ENCODE measurements at regions not wholly inside any gene's neighbourhood (a gene's known extent, or its start where the extent isn't known, plus 50 kb on each side); places are given as distances from the start of the nearest gene placed in this dataset.

- FAIRE-seq (no peak), DNase-seq (ENCODE audit: insufficient read length, low spot score) (no peak)
These were observed 435.0 kb upstream of the CNTNAP2 start for GRCh38 chr7:145681646-145682045.

DNA sequence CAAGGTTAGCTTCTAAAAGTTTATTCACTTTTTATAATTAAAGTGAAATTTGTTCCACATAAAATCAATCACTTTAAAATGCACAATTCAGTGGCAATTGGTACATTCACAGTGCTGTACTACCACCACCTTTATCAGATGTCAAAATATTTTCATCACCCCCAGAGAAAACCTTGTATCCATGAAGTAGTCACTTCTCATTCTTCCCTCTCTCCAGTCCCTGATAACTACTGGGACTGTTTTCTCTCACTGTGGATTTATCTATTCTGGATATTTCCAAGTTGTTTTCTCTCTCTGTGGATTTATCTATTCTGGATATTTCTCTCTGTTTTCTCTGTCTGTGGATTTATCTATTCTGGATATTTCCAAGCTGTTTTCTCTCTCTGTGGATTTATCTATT lies 435.4 kb upstream of the CNTNAP2 start:
- FAIRE-seq (no peak), DNase-seq (ENCODE audit: insufficient read length, low spot score) (no peak)

DNA sequence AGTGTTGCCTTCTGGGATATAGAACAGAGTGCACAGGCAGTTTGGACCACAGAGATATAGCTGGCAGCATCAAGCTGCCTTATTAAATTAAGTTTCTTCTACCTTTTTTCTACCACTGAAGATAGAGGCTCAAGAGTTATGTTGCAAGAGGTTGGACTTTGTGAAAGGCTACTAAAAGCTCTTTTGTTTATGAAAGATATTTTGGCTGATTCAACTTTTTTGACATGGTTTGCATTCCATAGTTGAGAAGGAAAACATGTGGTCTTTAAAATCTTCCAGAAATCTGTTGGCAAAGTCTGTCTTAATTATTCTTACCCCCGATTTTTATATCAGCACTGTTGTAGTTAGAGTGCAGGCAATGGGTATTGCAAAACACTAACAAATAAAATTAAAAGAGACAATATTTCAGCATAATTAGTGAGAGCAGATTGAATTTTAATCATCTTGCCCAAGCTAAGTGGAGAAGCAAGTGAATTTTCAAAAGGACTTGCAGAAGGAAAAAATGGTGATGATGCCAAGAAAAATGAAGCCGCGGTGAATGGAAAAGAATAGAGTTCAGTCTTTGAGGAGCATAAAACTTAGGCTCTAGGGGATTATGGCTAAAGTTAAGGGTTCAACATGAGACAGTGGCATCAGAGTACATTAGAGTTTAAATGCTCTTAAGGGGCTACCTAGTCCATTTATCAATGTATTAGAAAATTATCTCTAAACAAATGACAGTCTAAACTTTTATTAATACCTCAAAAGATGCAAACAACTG lies 450.9 kb upstream of the CNTNAP2 start:
- DNase-seq (ENCODE audit: insufficient read length, low spot score) (no peak), FAIRE-seq (no peak)

- FAIRE-seq (no peak), DNase-seq (ENCODE audit: insufficient read length, low spot score) (no peak)
These were observed 460.9 kb upstream of the CNTNAP2 start for GRCh38 chr7:145655666-145656065.

DNA sequence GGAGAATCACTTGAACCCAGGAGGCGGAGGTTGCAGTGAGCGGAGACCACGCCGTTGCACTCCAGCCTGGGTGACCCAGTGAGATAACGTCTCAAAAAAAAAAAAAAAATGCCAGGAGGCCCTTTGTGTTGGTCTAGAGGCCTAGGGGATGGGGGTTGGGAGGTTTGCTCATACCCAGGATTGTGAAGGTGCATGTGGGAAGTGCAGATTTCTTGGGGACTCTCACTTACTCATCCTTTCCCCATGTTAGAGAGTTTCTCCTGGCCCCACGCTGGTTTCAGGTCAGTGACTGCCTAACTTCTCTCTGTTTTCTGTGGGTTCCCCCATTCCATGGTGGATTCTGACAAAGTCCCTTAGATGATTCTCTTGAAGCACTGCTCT lies 471.5 kb upstream of the CNTNAP2 start:
- FAIRE-seq = no peak
- DNase-seq (ENCODE audit: insufficient read length, low spot score) = no peak

GRCh38 chr7:145644426-145645134 lies 472.0 kb upstream of the CNTNAP2 start:
- FAIRE-seq (no peak), DNase-seq (ENCODE audit: insufficient read length, low spot score) (no peak)

- DNase-seq (ENCODE audit: insufficient read length, low spot score) (no peak), FAIRE-seq (no peak)
These were observed 472.6 kb upstream of the CNTNAP2 start for GRCh38 chr7:145643981-145644380.

DNA sequence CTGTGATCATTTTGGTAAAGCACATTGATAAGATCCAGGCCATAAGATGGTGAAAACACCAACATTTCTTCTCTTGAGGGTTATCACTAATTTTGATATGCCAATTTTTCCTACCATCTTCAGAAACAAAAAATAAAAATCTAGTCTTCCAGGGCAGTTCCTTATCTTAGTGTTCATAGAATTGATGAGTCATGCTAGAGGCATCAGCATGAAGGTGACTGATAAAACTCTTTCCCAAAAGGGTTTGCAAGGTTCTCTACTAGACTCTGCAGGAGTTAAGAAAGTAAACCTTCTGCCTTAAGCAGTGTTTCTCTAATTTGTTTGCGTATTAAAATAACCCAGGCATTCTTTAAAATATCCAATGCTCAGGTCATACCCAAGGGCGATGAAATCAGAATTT lies 483.1 kb upstream of the CNTNAP2 start:
- DNase-seq (ENCODE audit: insufficient read length, low spot score) (no peak), FAIRE-seq (no peak)

- FAIRE-seq (no peak), DNase-seq (ENCODE audit: insufficient read length, low spot score) (no peak)
These were observed 492.0 kb upstream of the CNTNAP2 start for GRCh38 chr7:145624618-145625017.

DNA sequence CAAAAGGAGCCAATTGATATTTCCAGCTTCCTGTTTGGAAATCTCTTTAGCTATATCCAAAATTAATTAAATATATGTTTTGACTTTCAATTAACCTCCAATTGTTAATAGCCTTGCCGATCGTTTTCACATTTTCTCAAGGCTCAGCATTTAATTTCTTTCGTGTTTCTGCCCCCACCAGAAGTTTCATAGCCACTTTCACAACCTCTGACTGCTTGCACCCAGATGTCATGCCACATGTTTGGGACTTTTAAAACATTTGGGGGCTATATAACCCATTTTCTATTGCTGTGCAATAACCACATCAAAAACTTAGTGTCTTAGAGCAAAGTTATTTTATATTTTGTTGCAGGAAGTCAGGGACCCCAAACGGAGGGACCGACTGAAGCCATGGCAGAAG lies 510.6 kb upstream of the CNTNAP2 start:
- FAIRE-seq (no peak), DNase-seq (ENCODE audit: insufficient read length, low spot score) (no peak)

GRCh38 chr7:145599376-145599775 lies 517.2 kb upstream of the CNTNAP2 start:
- FAIRE-seq = no peak
- DNase-seq (ENCODE audit: insufficient read length, low spot score) = no peak

GRCh38 chr7:145584401-145584800 lies 532.2 kb upstream of the CNTNAP2 start:
- no peak for DNase-seq (ENCODE audit: insufficient read length, low spot score)
- FAIRE-seq = no peak

DNA sequence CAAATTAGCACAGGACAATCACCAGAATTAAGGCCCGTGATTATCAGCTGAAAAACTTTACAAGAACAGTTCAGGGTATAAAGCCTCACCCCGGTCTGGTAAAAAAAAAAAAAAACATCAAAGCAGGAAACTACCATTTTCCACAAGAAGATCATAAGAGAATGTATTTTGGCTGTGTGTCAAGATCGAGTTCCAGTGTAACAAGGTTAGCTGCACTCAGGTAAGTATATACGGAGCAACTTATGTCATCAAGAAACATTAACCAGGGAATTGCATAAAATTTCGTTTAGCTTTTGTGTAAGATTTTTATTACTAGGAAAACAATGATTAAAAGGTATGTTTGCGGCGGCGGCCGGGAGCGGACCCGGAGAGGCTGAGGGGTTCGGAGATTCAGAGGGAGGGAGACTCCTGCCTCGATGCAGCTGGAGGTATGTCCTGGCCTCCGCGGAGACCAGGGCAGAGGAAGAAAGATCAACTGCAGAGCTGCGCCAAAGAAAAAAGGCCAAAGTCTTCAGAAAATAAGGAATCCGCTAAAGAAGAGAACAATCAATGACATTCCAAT lies 533.8 kb upstream of the CNTNAP2 start:
- FAIRE-seq = no peak

GRCh38 chr7:145557805-145558204 lies 558.8 kb upstream of the CNTNAP2 start:
- DNase-seq (ENCODE audit: insufficient read length, low spot score) (no peak), FAIRE-seq (no peak)

More for the DNA sequence above, 533.8 kb upstream of the CNTNAP2 start:
- no peak for DNase-seq (ENCODE audit: insufficient read length, low spot score)

DNA sequence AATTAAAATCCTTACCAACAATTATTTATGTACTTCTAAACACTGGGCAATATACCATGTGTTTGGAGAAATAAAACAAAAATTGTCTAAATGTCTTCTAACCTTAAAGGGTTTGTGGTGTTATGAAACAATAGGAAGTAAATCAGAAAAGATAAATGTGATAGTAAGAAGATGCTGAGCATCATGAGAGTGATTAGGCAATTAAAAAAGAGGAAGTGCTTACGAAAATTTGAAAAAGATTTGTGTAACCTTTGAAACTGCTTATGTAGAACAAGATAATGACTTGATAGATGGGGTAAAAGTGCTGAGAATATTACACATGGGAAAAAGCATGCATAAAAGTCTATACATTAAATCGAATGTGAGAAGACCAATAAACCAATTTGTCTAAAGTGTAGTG lies 573.4 kb upstream of the CNTNAP2 start:
- DNase-seq (ENCODE audit: insufficient read length, low spot score) (no peak), FAIRE-seq (no peak)

GRCh38 chr7:145539910-145540309 lies 576.7 kb upstream of the CNTNAP2 start:
- DNase-seq (ENCODE audit: insufficient read length, low spot score) (no peak), FAIRE-seq (no peak)

- no peak for DNase-seq (ENCODE audit: insufficient read length, low spot score)
- FAIRE-seq = no peak
These were observed 582.3 kb upstream of the CNTNAP2 start for GRCh38 chr7:145534301-145534700.

GRCh38 chr7:145520284-145520683 lies 596.3 kb upstream of the CNTNAP2 start:
- no peak for DNase-seq (ENCODE audit: insufficient read length, low spot score)
- no peak for FAIRE-seq

- no peak for DNase-seq (ENCODE audit: insufficient read length, low spot score)
- no peak for FAIRE-seq
These were observed 605.6 kb upstream of the CNTNAP2 start for GRCh38 chr7:145511004-145511403.

GRCh38 chr7:145497911-145498525 lies 618.6 kb upstream of the CNTNAP2 start:
- DNase-seq (ENCODE audit: insufficient read length, low spot score) = no peak
- no peak for FAIRE-seq

DNA sequence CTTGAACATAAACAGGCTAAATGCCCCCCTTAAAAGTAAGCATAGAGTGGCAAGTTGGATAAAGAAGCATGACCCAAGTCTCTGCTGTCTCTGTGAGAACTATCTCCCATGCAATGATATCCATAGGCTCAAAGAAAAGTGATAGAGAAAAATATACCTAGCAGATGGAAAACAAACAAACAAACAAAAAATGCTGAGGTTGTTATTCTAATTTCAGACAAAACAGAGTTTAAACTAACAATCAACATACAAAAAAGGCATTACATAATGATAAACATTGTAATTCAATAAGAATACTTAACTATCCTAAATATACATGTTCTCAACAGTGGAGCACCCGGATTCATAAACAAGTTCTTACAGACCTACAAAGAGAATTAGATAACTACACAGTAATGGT lies 626.2 kb upstream of the CNTNAP2 start:
- no peak for DNase-seq (ENCODE audit: insufficient read length, low spot score)
- FAIRE-seq = no peak

- no peak for FAIRE-seq
These were observed 627.0 kb upstream of the CNTNAP2 start for GRCh38 chr7:145489609-145490008.

More at GRCh38 chr7:145489609-145490008, 627.0 kb upstream of the CNTNAP2 start:
- no peak for DNase-seq (ENCODE audit: insufficient read length, low spot score)

All from GM19239 (cell line).